ENCODE measurements at regions not wholly inside any gene's neighbourhood (a gene's known extent, or its start where the extent isn't known, plus 50 kb on each side); places are given as distances from the start of the nearest gene placed in this dataset.

- TF ChIP-seq FOXP2 (optimal IDR thresholded peaks at IDR 0.05; ENCODE audit: borderline replicate concordance, extremely low read depth, extremely low read length, insufficient read depth), result no peak
- no peak for TF ChIP-seq SIN3A (IDR thresholded peaks at IDR 0.05; ENCODE audit: borderline replicate concordance, insufficient read depth, low read length)
- no peak for TF ChIP-seq POLR2AphosphoS5 (IDR thresholded peaks at IDR 0.05; ENCODE audit: low read depth, low read length)
- no peak for TF ChIP-seq TAF1 (IDR thresholded peaks at IDR 0.05; ENCODE audit: borderline replicate concordance, insufficient read depth, low read length)
- TF ChIP-seq REST (IDR thresholded peaks at IDR 0.05; ENCODE audit: insufficient read depth in 1 of 2, low read depth in 2 of 2, low read length in 2 of 2), result no peak
Observed at GRCh38 chr9:26176628-26177027, 498.4 kb upstream of the TUSC1 start.

GRCh38 chr9:26175264-26175663 lies 497.0 kb upstream of the TUSC1 start:
- TF ChIP-seq SIN3A (IDR thresholded peaks at IDR 0.05; ENCODE audit: borderline replicate concordance, insufficient read depth, low read length), result no peak
- no peak for TF ChIP-seq TAF1 (IDR thresholded peaks at IDR 0.05; ENCODE audit: borderline replicate concordance, insufficient read depth, low read length)
- no peak for TF ChIP-seq FOXP2 (optimal IDR thresholded peaks at IDR 0.05; ENCODE audit: borderline replicate concordance, extremely low read depth, extremely low read length, insufficient read depth)
- TF ChIP-seq REST (IDR thresholded peaks at IDR 0.05; ENCODE audit: insufficient read depth in 1 of 2, low read depth in 2 of 2, low read length in 2 of 2), result no peak
- TF ChIP-seq POLR2AphosphoS5 (IDR thresholded peaks at IDR 0.05; ENCODE audit: low read depth, low read length), result no peak

GRCh38 chr9:26172301-26172700 lies 494.1 kb upstream of the TUSC1 start:
- TF ChIP-seq SIN3A (IDR thresholded peaks at IDR 0.05; ENCODE audit: borderline replicate concordance, insufficient read depth, low read length), result no peak
- TF ChIP-seq REST (IDR thresholded peaks at IDR 0.05; ENCODE audit: insufficient read depth in 1 of 2, low read depth in 2 of 2, low read length in 2 of 2), result no peak
- no peak for TF ChIP-seq TAF1 (IDR thresholded peaks at IDR 0.05; ENCODE audit: borderline replicate concordance, insufficient read depth, low read length)
- no peak for TF ChIP-seq POLR2AphosphoS5 (IDR thresholded peaks at IDR 0.05; ENCODE audit: low read depth, low read length)
- no peak for TF ChIP-seq FOXP2 (optimal IDR thresholded peaks at IDR 0.05; ENCODE audit: borderline replicate concordance, extremely low read depth, extremely low read length, insufficient read depth)

- TF ChIP-seq TAF1 (IDR thresholded peaks at IDR 0.05; ENCODE audit: borderline replicate concordance, insufficient read depth, low read length) (no peak), POLR2AphosphoS5 (IDR thresholded peaks at IDR 0.05; ENCODE audit: low read depth, low read length) (no peak)
Observed at GRCh38 chr9:26171691-26172090, 493.4 kb upstream of the TUSC1 start.

- TF ChIP-seq FOXP2 (optimal IDR thresholded peaks at IDR 0.05; ENCODE audit: borderline replicate concordance, extremely low read depth, extremely low read length, insufficient read depth) (no peak), REST (IDR thresholded peaks at IDR 0.05; ENCODE audit: insufficient read depth in 1 of 2, low read depth in 2 of 2, low read length in 2 of 2) (no peak), SIN3A (IDR thresholded peaks at IDR 0.05; ENCODE audit: borderline replicate concordance, insufficient read depth, low read length) (no peak), TAF1 (IDR thresholded peaks at IDR 0.05; ENCODE audit: borderline replicate concordance, insufficient read depth, low read length) (no peak), POLR2AphosphoS5 (IDR thresholded peaks at IDR 0.05; ENCODE audit: low read depth, low read length) (no peak)
Observed at GRCh38 chr9:26170190-26170589, 491.9 kb upstream of the TUSC1 start.

Measured in PFSK-1 (cell line).